Osteoblast (primary cell): ENCODE measurements at regions not wholly inside any gene's neighbourhood (a gene's known extent, or its start where the extent isn't known, plus 50 kb on each side); places are given as distances from the start of the nearest gene placed in this dataset.

Experiments
- DNase-seq: peaks from one replicate; pipeline ENCODE4 v3.0.0; 2011; ENCODE audit warnings: low spot score, mixed read lengths; ENCODE audit not compliant: insufficient read length; ENCODE audit errors: missing footprints
- H2AFZ ChIP-seq: 2 replicates; pipeline ENCODE4 v1.6.0; 2011; ENCODE audit warnings: mild to moderate bottlenecking, low read length
- H3K27ac ChIP-seq: 2 replicates; pipeline ENCODE4 v1.5.1; 2011; ENCODE audit warnings: mild to moderate bottlenecking, low read depth, low read length, moderate library complexity
- H3K27me3 ChIP-seq: 2 replicates; pipeline ENCODE4 v1.6.0; 2012; ENCODE audit warnings: mild to moderate bottlenecking, control low read depth, inconsistent platforms, low read length, moderate library complexity; ENCODE audit not compliant: insufficient read depth
- H3K36me3 ChIP-seq: 2 replicates; pipeline ENCODE4 v1.5.1; 2011; ENCODE audit warnings: mild to moderate bottlenecking, low read length, control low read depth, moderate library complexity; ENCODE audit not compliant: insufficient read depth
- H3K4me1 ChIP-seq: 2 replicates; pipeline ENCODE4 v1.5.1; 2011; ENCODE audit warnings: mild to moderate bottlenecking, low read length, control low read depth, moderate library complexity; ENCODE audit not compliant: insufficient read depth
- H3K4me2 ChIP-seq: 2 replicates; pipeline ENCODE4 v1.6.0; 2011; ENCODE audit warnings: mild to moderate bottlenecking, low read length; ENCODE audit not compliant: insufficient read depth
- H3K4me3 ChIP-seq: fragments of 200-600 bp; sonication (generic); 3 replicates; pipeline ENCODE4 v1.5.1; 2012; ENCODE audit warnings: mild to moderate bottlenecking, low read length, inconsistent platforms; ENCODE audit not compliant: insufficient read depth
- H3K79me2 ChIP-seq: 2 replicates; pipeline ENCODE4 v1.6.0; 2012; ENCODE audit warnings: mild to moderate bottlenecking, low read length, control low read depth, inconsistent platforms; ENCODE audit not compliant: insufficient read depth
- H3K9me3 ChIP-seq: 2 replicates; pipeline ENCODE4 v1.5.1; 2011; ENCODE audit warnings: low read depth, low read length, control low read depth
- H4K20me1 ChIP-seq: 2 replicates; pipeline ENCODE4 v1.6.0; 2012; ENCODE audit warnings: mild to moderate bottlenecking, low read length, control low read depth; ENCODE audit not compliant: insufficient read depth
- TF ChIP-seq, protein P1 (sequence below): IDR thresholded peaks from 2 replicates; pipeline ENCODE4 v1.5.1; 2011; ENCODE audit warnings: mild to moderate bottlenecking, low read depth, low read length, moderate library complexity; ENCODE audit errors: extremely low read depth

DNA sequence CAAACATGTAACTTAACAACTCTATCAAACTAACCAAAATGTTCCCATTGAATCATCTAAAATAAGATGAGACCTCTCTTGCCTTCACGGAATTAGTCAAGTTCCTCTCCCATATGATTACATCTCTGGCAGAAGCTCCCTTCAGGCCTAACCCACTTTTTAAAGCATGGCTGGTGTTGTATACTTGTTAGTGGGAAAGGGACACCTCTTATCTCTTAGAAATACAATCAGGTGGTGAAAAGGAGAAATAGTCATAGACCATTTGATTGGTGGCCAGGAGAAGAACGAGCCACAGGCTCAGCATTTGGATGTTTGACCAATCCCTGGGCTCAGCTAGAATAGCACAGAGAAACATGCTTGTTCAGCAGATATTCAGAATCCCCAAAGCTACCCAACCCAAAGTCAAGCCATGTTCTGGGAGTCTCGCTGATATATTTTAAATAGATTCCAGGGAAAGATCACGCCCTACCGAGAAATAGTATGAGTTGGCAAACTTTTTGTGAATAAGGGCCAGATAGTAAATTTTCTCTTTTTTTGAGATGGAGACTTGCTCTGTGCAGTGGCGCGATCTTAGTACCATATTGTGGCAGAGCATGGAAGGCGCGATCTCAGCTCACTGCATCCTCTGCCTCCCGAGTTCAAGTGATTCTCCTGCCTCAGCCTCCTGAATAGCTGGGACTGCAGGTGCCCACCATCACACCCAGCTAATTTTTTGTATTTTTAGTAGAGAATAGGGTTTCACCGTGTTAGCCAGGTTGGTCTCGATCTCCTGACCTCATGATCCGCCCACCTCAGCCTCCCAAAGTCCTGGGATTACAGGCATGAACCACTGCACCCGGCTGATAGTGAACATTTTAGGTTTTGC lies 126.3 kb upstream of the MYLIP start:
- Histone ChIP-seq H3K9me3 (no peaks in the 10 kb centered on the region), H4K20me1 (no peaks in the 10 kb centered on the region), H3K4me3 (no peak overlapping the region), H3K4me1 (no peaks in the 10 kb centered on the region), H3K36me3 (no peaks in the 10 kb centered on the region), H2AFZ (no peak overlapping the region), H3K4me2 (no peak overlapping the region), H3K27me3 (no peaks in the 10 kb centered on the region), H3K27ac (no peak overlapping the region), H3K79me2 (no peaks in the 10 kb centered on the region)
- DNase-seq = no peak
- TF ChIP-seq, protein P1, sequence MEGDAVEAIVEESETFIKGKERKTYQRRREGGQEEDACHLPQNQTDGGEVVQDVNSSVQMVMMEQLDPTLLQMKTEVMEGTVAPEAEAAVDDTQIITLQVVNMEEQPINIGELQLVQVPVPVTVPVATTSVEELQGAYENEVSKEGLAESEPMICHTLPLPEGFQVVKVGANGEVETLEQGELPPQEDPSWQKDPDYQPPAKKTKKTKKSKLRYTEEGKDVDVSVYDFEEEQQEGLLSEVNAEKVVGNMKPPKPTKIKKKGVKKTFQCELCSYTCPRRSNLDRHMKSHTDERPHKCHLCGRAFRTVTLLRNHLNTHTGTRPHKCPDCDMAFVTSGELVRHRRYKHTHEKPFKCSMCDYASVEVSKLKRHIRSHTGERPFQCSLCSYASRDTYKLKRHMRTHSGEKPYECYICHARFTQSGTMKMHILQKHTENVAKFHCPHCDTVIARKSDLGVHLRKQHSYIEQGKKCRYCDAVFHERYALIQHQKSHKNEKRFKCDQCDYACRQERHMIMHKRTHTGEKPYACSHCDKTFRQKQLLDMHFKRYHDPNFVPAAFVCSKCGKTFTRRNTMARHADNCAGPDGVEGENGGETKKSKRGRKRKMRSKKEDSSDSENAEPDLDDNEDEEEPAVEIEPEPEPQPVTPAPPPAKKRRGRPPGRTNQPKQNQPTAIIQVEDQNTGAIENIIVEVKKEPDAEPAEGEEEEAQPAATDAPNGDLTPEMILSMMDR = no peak

DNA sequence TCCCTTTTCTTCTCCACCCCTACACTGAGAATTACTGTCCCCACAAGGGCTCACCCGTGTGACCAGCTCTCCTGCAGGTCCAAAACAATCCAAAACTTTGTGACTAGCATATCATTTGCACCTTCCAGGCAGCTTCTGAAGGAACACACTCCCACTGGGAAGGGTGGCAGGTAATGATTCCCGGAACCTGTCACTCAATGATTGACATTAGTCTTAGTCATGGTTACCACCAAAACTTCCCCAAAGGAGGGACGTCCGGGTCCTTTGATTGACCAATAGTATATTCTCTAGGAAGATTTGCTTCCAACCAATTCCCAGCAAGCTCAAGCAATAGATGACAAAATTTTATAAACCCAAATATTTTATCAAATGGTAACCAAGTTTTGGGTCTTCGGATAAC lies 127.7 kb upstream of the MYLIP start:
- H3K27me3 ChIP-seq = no peaks in the 10 kb centered on the region
- TF ChIP-seq, protein P1 = no peak

DNA sequence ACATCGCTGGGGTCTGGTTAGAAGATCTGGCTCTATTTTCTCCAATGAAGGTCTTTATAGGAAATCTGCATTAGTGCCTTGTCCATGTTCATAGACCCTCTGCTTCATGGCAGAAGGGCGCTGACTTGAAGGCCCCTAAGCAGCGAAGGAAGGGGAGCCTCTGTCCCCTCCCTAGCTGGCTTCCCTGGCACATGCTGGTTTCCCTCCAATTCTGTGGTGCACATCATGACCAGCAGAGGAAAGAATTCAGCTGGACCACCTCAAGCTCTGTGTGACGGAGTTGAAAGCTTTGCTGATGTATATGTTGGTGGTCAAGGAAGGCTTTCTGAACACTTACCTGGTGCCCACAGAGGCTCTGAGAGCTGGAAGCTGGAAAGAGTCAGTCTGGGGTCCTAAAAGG lies 129.7 kb upstream of the MYLIP start:
- TF ChIP-seq, protein P1 = no peak
- no peak for DNase-seq
- Histone ChIP-seq H3K4me1 (no peaks in the 10 kb centered on the region), H3K27me3 (no peaks in the 10 kb centered on the region), H3K4me2 (no peak overlapping the region), H3K9me3 (no peaks in the 10 kb centered on the region), H3K36me3 (no peaks in the 10 kb centered on the region), H3K4me3 (no peak overlapping the region), H3K79me2 (no peaks in the 10 kb centered on the region), H2AFZ (no peak overlapping the region), H4K20me1 (no peaks in the 10 kb centered on the region), H3K27ac (no peak overlapping the region)

More for the DNA sequence above, 127.7 kb upstream of the MYLIP start:
- H3K27ac ChIP-seq = no peak overlapping the region
- no peaks in the 10 kb centered on the region for H3K79me2 ChIP-seq
- no peaks in the 10 kb centered on the region for H3K9me3 ChIP-seq
- no peak for DNase-seq
- H4K20me1 ChIP-seq = no peaks in the 10 kb centered on the region
- no peaks in the 10 kb centered on the region for H3K4me1 ChIP-seq
- no peak overlapping the region for H2AFZ ChIP-seq
- no peak overlapping the region for H3K4me2 ChIP-seq
- H3K36me3 ChIP-seq = no peaks in the 10 kb centered on the region
- no peak overlapping the region for H3K4me3 ChIP-seq

DNA sequence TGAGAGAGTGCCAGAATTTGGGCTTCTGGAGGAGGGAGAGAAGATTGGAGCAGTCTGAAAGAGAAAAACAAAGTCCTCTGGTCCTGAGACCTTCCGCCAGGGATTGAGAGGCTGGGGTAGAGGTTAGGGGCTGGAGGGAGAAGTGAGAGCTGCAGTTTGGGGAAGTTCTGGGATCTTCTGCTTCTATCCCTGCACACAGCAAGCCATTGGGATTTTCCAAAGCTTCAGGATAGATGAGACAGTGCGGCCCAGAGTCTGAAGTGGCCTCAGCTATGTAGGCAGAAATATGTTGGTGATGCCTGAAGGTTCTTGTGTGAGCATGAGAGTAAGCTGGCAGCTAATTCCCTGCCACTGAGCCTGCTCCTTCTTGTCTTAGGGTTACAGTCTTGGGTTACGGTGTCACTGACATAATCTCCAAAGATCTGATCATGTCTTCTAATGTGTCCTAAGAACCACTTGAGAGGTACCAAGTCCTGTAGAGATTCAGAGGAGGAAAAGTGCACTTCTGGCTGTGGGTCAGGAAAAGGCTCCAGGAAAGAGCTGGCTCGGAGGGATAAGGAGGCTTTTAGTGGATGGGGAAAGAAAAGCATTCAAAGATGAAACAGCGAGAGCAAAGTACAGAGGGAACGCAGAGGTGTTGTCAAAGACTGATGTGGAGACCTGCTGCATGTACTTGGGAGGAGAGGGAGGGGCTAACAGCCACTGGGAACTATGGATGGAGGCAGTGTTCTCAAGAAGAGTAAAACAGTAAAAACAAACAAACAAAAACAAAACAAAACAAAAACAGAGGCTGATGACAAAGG lies 131.1 kb upstream of the MYLIP start:
- no peaks in the 10 kb centered on the region for H3K9me3 ChIP-seq
- no peak overlapping the region for H3K4me3 ChIP-seq
- no peak overlapping the region for H3K4me2 ChIP-seq
- no peak overlapping the region for H2AFZ ChIP-seq
- TF ChIP-seq, protein P1 = no peak
- no peaks in the 10 kb centered on the region for H3K4me1 ChIP-seq
- H4K20me1 ChIP-seq = no peaks in the 10 kb centered on the region
- no peaks in the 10 kb centered on the region for H3K36me3 ChIP-seq
- DNase-seq = peak; percentile 36
- H3K79me2 ChIP-seq = no peaks in the 10 kb centered on the region
- no peak overlapping the region for H3K27ac ChIP-seq
- no peaks in the 10 kb centered on the region for H3K27me3 ChIP-seq
